ENCODE measurements at regions not wholly inside any gene's neighbourhood (a gene's known extent, or its start where the extent isn't known, plus 50 kb on each side); places are given as distances from the start of the nearest gene placed in this dataset.

- no peak for DNase-seq
Observed at GRCh38 chr4:124803026-124803425, 90.5 kb upstream of the ANKRD50 start.

DNA sequence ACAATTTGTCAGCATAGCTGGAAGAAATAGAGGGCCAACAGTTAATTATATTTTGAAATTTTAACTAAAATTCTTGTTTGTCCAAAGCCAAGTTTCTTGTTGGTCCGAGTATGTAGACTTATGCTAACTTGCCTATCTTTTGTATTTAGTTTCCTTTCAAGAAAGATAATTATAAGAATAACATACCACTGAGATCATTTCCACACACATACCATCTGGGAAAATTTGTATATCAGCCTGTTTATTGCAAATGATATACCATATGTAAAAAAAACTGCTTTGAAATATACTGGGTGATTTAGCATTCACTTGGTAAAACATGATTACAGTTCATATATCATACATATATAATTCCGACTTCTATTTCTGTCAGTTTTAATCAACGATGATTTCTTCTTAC is 84.7 kb upstream of the ANKRD50 start:
- DNase-seq, result no peak

- peak; percentile 82 for DNase-seq
Observed at GRCh38 chr4:124790471-124790870, 77.9 kb upstream of the ANKRD50 start.

- DNase-seq, result no peak
Observed at GRCh38 chr4:124786634-124787033, 74.1 kb upstream of the ANKRD50 start.

DNA sequence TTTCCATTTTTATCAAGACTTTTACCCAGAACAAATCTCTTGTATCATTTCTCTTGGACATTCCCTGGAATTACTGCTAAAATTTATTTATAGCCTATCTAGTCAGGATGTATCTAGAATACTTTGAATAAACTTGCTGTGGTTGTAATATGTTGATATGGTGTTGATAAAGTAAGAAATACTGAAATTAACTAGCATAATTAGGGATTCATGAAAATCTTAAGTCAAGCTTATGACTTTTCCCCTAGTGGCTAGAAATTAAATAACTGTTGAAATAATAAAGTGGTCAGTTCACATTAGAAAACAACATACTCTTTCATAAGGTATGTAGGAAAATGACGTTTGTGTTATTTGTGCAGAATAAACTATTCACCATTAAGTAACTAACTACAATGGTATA is 73.1 kb upstream of the ANKRD50 start:
- no peak for DNase-seq

DNA sequence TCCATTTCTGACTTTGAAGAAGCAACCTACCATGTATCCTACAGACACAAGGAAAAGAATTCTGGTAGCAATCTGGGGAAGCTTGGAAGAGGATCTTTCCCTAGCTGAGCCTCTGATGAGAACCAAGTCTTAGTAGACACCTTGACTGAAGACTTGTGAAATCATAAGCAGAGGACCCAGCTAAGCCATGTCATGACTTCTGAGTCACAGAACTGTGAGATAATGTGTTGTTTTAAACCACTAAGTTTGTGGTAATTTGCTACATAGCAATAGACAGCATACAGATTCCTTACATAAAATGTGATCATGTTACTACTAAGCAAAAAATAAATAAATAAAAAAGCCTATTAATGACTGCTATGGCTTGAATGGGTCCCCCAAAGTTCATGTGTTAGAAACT is 71.3 kb upstream of the ANKRD50 start:
- DNase-seq, result no peak

- no peak for DNase-seq
Observed at GRCh38 chr4:124777007-124777406, 64.5 kb upstream of the ANKRD50 start.

- DNase-seq, result no peak
Observed at GRCh38 chr4:124768596-124769365, 56.2 kb upstream of the ANKRD50 start.

- no peak for DNase-seq
Observed at GRCh38 chr4:124762956-124763355, 50.4 kb upstream of the ANKRD50 start.

Measured in NCI-H69 (cell line).